RWPE2 (cell line): ENCODE measurements at regions not wholly inside any gene's neighbourhood (a gene's known extent, or its start where the extent isn't known, plus 50 kb on each side); places are given as distances from the start of the nearest gene placed in this dataset.

Experiments
- ATAC-seq: fragments of 200-7000 bp; cut with Tn5 transposase; 3 replicates; pipeline ENCODE4 v1.9.1; 2021; ENCODE audit warnings: low read depth
- DNase-seq: peaks from one replicate; pipeline ENCODE4 v3.0.0-alpha.2; 2020; ENCODE audit warnings: low spot score
- H3K27ac ChIP-seq: fragments of 450-650 bp; 2 replicates; pipeline ENCODE4 v1.5.1; 2017; ENCODE audit warnings: mild to moderate bottlenecking; ENCODE audit not compliant: poor library complexity, severe bottlenecking
- H3K27me3 ChIP-seq: fragments of 250-450 bp; sonication (Bioruptor Pico); 2 replicates; pipeline ENCODE4 v1.5.1; 2021; ENCODE audit warnings: mild to moderate bottlenecking, moderate library complexity; ENCODE audit not compliant: insufficient read depth, poor library complexity, severe bottlenecking
- H3K36me3 ChIP-seq: fragments of 250-450 bp; sonication (Bioruptor Pico); 2 replicates; pipeline ENCODE4 v1.5.1; 2020; ENCODE audit warnings: low read depth, mild to moderate bottlenecking, moderate library complexity
- H3K4me1 ChIP-seq: fragments of 250-450 bp; sonication (Bioruptor Pico); 2 replicates; pipeline ENCODE4 v1.5.1; 2021; ENCODE audit warnings: mild to moderate bottlenecking, moderate library complexity; ENCODE audit not compliant: insufficient read depth, poor library complexity, severe bottlenecking
- H3K4me3 ChIP-seq: fragments of 250-450 bp; sonication (Bioruptor Pico); 2 replicates; pipeline ENCODE4 v1.5.1; 2021; ENCODE audit warnings: mild to moderate bottlenecking, moderate library complexity; ENCODE audit not compliant: severe bottlenecking
- H3K9me3 ChIP-seq: fragments of 250-450 bp; sonication (Bioruptor Pico); 2 replicates; pipeline ENCODE4 v1.5.1; 2021; ENCODE audit warnings: mild to moderate bottlenecking, moderate library complexity; ENCODE audit not compliant: severe bottlenecking
- TF ChIP-seq, protein P1 (sequence below): fragments of 450-650 bp; IDR thresholded peaks from one replicate; pipeline ENCODE4 v1.5.1; 2017; ENCODE audit warnings: mild to moderate bottlenecking, moderate library complexity; ENCODE audit not compliant: poor library complexity, severe bottlenecking

DNA sequence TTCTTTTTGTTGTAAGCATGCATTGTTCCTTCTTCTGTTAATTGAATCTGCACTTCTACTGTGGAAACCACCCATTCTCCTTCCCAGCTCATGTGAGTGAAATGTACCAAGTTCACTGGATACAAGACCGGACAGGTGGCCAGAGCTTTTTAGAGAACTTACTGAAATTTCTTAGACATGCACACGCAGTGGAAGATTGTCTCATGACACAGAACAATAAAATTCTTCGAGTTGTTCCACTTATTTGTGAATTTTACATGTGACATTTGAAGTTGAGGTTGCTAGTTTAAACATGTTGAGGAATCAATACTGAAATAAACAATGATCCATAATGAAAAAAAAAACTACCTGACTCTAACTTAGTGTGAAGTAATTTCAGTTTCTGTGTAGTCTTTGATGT is 568.0 kb downstream of the TECRL start:
- Histone ChIP-seq H3K4me3 (no peak overlapping the region), H3K36me3 (no peaks in the 10 kb centered on the region), H3K4me1 (no peaks in the 10 kb centered on the region), H3K9me3 (no peaks in the 10 kb centered on the region), H3K27me3 (no peaks in the 10 kb centered on the region), H3K27ac (no peak overlapping the region)
- ATAC-seq (no peak), DNase-seq (no peak)
- TF ChIP-seq, protein P1, sequence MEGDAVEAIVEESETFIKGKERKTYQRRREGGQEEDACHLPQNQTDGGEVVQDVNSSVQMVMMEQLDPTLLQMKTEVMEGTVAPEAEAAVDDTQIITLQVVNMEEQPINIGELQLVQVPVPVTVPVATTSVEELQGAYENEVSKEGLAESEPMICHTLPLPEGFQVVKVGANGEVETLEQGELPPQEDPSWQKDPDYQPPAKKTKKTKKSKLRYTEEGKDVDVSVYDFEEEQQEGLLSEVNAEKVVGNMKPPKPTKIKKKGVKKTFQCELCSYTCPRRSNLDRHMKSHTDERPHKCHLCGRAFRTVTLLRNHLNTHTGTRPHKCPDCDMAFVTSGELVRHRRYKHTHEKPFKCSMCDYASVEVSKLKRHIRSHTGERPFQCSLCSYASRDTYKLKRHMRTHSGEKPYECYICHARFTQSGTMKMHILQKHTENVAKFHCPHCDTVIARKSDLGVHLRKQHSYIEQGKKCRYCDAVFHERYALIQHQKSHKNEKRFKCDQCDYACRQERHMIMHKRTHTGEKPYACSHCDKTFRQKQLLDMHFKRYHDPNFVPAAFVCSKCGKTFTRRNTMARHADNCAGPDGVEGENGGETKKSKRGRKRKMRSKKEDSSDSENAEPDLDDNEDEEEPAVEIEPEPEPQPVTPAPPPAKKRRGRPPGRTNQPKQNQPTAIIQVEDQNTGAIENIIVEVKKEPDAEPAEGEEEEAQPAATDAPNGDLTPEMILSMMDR, result no peak

DNA sequence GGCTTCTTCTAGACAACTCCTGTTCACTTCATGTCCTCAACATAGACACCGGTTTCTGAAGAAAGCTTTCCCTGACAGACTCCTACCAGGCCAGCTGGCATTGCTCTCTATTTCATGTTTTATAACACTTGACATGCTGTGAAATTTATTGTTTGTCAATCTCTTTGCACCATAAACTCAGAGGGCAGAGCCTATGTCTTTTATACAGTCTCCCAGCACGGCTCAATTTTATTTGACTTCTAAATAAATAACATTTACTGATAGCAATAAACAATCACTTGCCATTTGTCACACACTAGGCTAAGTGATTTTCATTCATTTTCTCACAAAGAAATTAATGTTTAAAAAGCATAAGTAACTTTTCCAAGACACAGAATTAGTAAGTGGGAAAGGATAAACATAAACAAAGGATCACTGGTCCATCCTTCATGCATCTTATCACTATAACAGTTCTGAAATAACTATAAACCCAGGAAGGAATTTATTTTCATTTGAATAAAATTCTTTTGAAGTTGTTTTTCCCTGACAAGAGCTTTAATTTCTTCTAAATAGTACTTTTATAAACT is 577.6 kb downstream of the TECRL start:
- no peaks in the 10 kb centered on the region for H3K27me3 ChIP-seq
- H3K4me3 ChIP-seq, result no peak overlapping the region
- H3K9me3 ChIP-seq, result no peaks in the 10 kb centered on the region
- ATAC-seq, result no peak
- H3K4me1 ChIP-seq, result no peaks in the 10 kb centered on the region
- DNase-seq, result no peak
- no peak overlapping the region for H3K27ac ChIP-seq
- TF ChIP-seq, protein P1, result no peak
- no peaks in the 10 kb centered on the region for H3K36me3 ChIP-seq

DNA sequence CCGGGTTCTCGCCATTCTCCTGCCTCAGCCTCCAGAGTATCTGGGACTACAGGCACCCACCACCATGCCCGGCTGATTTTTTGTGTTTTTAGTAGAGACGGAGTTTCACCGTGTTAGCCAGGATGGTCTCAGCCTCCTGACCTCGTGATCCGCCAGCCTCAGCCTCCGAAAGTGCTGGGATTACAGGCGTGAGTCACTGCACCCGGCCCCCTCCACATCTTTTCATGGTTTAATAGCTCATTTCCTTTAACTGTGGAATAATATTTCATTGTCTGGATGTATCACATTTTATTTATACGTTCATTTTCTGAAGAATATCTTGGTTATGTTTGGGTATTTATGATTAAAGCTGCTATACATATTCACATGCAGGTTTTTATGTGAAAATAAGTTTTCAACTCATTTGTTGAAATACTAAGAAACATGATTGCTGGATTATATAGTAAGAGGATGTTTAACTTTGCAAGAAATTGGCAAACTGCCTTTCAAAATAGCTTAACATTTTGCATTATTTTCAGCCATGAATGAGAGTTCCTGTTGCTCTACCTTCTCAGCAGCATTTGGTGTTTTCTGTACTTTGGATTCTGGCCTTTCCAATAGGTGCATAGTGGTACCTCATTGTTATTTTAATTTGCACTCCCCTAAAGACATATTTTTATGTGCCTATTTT is 591.9 kb downstream of the TECRL start:
- TF ChIP-seq, protein P1, result no peak
- Histone ChIP-seq H3K36me3 (no peaks in the 10 kb centered on the region), H3K27me3 (no peaks in the 10 kb centered on the region), H3K4me3 (no peak overlapping the region), H3K27ac (no peak overlapping the region), H3K4me1 (no peaks in the 10 kb centered on the region), H3K9me3 (no peaks in the 10 kb centered on the region)
- DNase-seq, result no peak
- no peak for ATAC-seq

DNA sequence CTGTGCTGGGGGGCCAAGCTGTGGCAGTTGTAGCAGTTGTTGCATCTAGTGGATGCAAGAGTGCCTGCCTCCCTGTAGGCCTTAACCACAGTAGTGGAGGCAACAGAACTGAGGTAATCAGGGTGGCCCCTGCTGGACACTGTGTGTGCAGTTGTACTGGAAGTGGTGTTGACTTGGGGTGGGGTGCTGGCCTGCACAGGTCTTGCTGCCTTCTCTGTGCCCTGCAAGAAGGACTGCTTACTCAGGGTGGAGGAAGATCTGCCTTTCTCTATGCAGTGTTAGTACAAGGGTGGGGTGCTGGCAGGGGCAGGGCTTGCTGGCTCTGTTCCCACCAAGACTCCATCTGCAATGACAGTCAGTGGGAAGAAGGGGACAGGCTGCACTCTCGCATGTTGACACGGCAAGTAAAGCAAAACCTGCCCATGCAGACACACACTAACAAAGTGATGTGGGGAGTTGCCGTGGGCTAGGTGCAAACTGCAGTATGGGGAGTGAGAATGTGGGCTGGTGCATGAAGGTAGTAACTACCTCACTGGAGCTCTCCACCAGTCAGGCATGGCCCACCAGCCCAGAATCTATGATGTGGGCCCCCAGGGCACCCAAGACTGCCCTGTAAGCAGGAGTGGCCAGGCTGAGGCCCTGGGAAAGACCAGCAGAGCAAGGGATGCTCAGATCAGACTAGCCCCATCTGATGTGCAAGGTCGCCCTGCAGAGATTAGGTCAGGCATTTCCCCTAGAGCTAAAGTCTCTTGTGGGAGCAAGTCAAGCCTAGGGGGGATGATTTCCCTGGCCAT is 594.9 kb downstream of the TECRL start:
- no peak overlapping the region for H3K27ac ChIP-seq
- DNase-seq (no peak), ATAC-seq (no peak)
- no peaks in the 10 kb centered on the region for H3K4me1 ChIP-seq
- H3K27me3 ChIP-seq, result no peaks in the 10 kb centered on the region
- TF ChIP-seq, protein P1, result no peak
- no peaks in the 10 kb centered on the region for H3K36me3 ChIP-seq
- H3K4me3 ChIP-seq, result no peak overlapping the region
- H3K9me3 ChIP-seq, result no peaks in the 10 kb centered on the region
